ENCODE measurements at regions not wholly inside any gene's neighbourhood (a gene's known extent, or its start where the extent isn't known, plus 50 kb on each side); places are given as distances from the start of the nearest gene placed in this dataset.

- TF ChIP-seq, protein P1, sequence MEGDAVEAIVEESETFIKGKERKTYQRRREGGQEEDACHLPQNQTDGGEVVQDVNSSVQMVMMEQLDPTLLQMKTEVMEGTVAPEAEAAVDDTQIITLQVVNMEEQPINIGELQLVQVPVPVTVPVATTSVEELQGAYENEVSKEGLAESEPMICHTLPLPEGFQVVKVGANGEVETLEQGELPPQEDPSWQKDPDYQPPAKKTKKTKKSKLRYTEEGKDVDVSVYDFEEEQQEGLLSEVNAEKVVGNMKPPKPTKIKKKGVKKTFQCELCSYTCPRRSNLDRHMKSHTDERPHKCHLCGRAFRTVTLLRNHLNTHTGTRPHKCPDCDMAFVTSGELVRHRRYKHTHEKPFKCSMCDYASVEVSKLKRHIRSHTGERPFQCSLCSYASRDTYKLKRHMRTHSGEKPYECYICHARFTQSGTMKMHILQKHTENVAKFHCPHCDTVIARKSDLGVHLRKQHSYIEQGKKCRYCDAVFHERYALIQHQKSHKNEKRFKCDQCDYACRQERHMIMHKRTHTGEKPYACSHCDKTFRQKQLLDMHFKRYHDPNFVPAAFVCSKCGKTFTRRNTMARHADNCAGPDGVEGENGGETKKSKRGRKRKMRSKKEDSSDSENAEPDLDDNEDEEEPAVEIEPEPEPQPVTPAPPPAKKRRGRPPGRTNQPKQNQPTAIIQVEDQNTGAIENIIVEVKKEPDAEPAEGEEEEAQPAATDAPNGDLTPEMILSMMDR (IDR thresholded peaks at IDR 0.05), result no peak
- no peak for TF ChIP-seq POLR2A (IDR thresholded peaks at IDR 0.05)
Observed at GRCh38 chr4:24208691-24209090, 318.8 kb upstream of the PPARGC1A start.
